WTC11 (cell line): ENCODE measurements at regions not wholly inside any gene's neighbourhood (a gene's known extent, or its start where the extent isn't known, plus 50 kb on each side); places are given as distances from the start of the nearest gene placed in this dataset.
"Not testable (repeated sequence)": the region's sequence is repeated elsewhere in the genome, so short reads cannot be mapped to it uniquely, and the experiment has no call there.

Source experiments
- ATAC-seq: fragments of 200-7000 bp; cut with Tn5 transposase; 2 replicates; pipeline ENCODE4 v1.10.0; 2021; ENCODE audit warnings: mild to moderate bottlenecking, moderate library complexity
- CTCF ChIA-PET: fragments of 300-600 bp; sonication (Branson Sonifier 250); formaldehyde crosslinking; loops from one replicate; lab custom pipeline; 2021; ENCODE audit warnings: antibody characterized with exemption; lab: Charles Lee
- POLR2A ChIA-PET: fragments of 350-600 bp; sonication (Branson Sonifier 250); formaldehyde crosslinking; loops from one replicate; lab custom pipeline; 2021; ENCODE audit warnings: antibody characterized with exemption; lab: Charles Lee
- DNase-seq: peaks from one replicate; pipeline ENCODE4 v3.0.0; 2021; ENCODE audit warnings: low spot score
- H3K27ac Mint-ChIP-seq: 2 replicates; pipeline ENCODE4 v1.8.0; 2021; ENCODE audit warnings: mixed read lengths
- H3K27me3 Mint-ChIP-seq: 2 replicates; pipeline ENCODE4 v1.8.0; 2021; ENCODE audit warnings: low read depth, mild to moderate bottlenecking, moderate library complexity, mixed read lengths
- H3K36me3 Mint-ChIP-seq: 2 replicates; pipeline ENCODE4 v1.8.0; 2021; ENCODE audit warnings: mixed read lengths
- H3K4me1 Mint-ChIP-seq: 2 replicates; pipeline ENCODE4 v1.8.0; 2022; ENCODE audit warnings: mixed read lengths
- H3K4me3 Mint-ChIP-seq: 2 replicates; pipeline ENCODE4 v1.8.0; 2021; ENCODE audit warnings: mild to moderate bottlenecking, moderate library complexity, mixed read lengths
- H3K9me3 Mint-ChIP-seq: 2 replicates; pipeline ENCODE4 v1.8.0; 2021; ENCODE audit warnings: mixed read lengths
- CDX4 ChIP-seq: fragments of 250-450 bp; sonication (Bioruptor Pico); IDR thresholded peaks from 2 replicates; pipeline ENCODE4 v1.9.0; 2021; ENCODE audit warnings: moderate library complexity, mild to moderate bottlenecking, inconsistent platforms, borderline replicate concordance
- CREB1 ChIP-seq: sonication (generic); formaldehyde crosslinking; IDR thresholded peaks from 2 replicates; pipeline ENCODE4 v1.8.0; 2023; ENCODE audit warnings: mild to moderate bottlenecking, missing genetic modification reagents
- FOXK1 ChIP-seq: sonication (generic); formaldehyde crosslinking; IDR thresholded peaks from 2 replicates; pipeline ENCODE4 v1.8.0; 2022; ENCODE audit warnings: mild to moderate bottlenecking, moderate library complexity, missing genetic modification reagents
- HMGA2 ChIP-seq: fragments of 250-450 bp; sonication (Bioruptor Pico); IDR thresholded peaks from 2 replicates; pipeline ENCODE4 v1.4.0; 2021; ENCODE audit warnings: mild to moderate bottlenecking, moderate library complexity
- IRF2 ChIP-seq: sonication (generic); formaldehyde crosslinking; IDR thresholded peaks from 2 replicates; pipeline ENCODE4 v1.8.0; 2022; ENCODE audit warnings: low read depth, missing genetic modification reagents, borderline replicate concordance
- KAT7 ChIP-seq: sonication (generic); formaldehyde crosslinking; IDR thresholded peaks from 2 replicates; pipeline ENCODE4 v1.8.1; 2023; ENCODE audit warnings: missing genetic modification reagents, mild to moderate bottlenecking, borderline replicate concordance
- MAX ChIP-seq: sonication (generic); formaldehyde crosslinking; IDR thresholded peaks from 2 replicates; pipeline ENCODE4 v1.8.0; 2022; ENCODE audit warnings: mild to moderate bottlenecking, missing genetic modification reagents
- NFYB ChIP-seq: sonication (generic); formaldehyde crosslinking; conservative IDR thresholded peaks from 2 replicates; pipeline ENCODE4 v1.8.0; 2022; ENCODE audit warnings: low read depth, missing genetic modification reagents
- NR3C1 ChIP-seq: sonication (generic); formaldehyde crosslinking; conservative IDR thresholded peaks from 2 replicates; pipeline ENCODE4 v1.8.1; 2023; ENCODE audit warnings: low read depth, mild to moderate bottlenecking, missing genetic modification reagents
- OVOL2 ChIP-seq: fragments of 250-450 bp; sonication (Bioruptor Pico); IDR thresholded peaks from 2 replicates; pipeline ENCODE4 v1.9.0; 2021; ENCODE audit warnings: mild to moderate bottlenecking, borderline replicate concordance
- PRDM15 ChIP-seq: sonication (generic); formaldehyde crosslinking; IDR thresholded peaks from 2 replicates; pipeline ENCODE4 v1.8.0; 2022; ENCODE audit warnings: missing genetic modification reagents
- PRRX2 ChIP-seq: fragments of 250-450 bp; sonication (Bioruptor Pico); IDR thresholded peaks from 2 replicates; pipeline ENCODE4 v1.8.0; 2021; ENCODE audit warnings: mild to moderate bottlenecking
- TCF7 ChIP-seq: sonication (generic); formaldehyde crosslinking; IDR thresholded peaks from 2 replicates; pipeline ENCODE4 v1.8.0; 2022; ENCODE audit warnings: mild to moderate bottlenecking, low read depth, missing genetic modification reagents, moderate library complexity
- TEAD4 ChIP-seq: sonication (generic); formaldehyde crosslinking; IDR thresholded peaks from 2 replicates; pipeline ENCODE4 v1.8.0; 2022; ENCODE audit warnings: mild to moderate bottlenecking, missing genetic modification reagents
- USF2 ChIP-seq: sonication (generic); formaldehyde crosslinking; IDR thresholded peaks from 2 replicates; pipeline ENCODE4 v1.8.1; 2023; ENCODE audit warnings: mild to moderate bottlenecking, missing genetic modification reagents, moderate library complexity
- ZBTB21 ChIP-seq: sonication (generic); formaldehyde crosslinking; IDR thresholded peaks from 2 replicates; pipeline ENCODE4 v1.8.1; 2023; ENCODE audit warnings: mild to moderate bottlenecking, missing genetic modification reagents, borderline replicate concordance
- ZBTB43 ChIP-seq: sonication (generic); formaldehyde crosslinking; IDR thresholded peaks from 2 replicates; pipeline ENCODE4 v1.8.1; 2023; ENCODE audit warnings: mild to moderate bottlenecking, missing genetic modification reagents
- ZNF121 ChIP-seq: sonication (generic); formaldehyde crosslinking; IDR thresholded peaks from 2 replicates; pipeline ENCODE4 v1.8.0; 2023; ENCODE audit warnings: missing genetic modification reagents
- ZNF219 ChIP-seq: sonication (generic); formaldehyde crosslinking; IDR thresholded peaks from 2 replicates; pipeline ENCODE4 v1.8.0; 2023; ENCODE audit warnings: missing genetic modification reagents, mild to moderate bottlenecking, borderline replicate concordance
- ZNF232 ChIP-seq: sonication (generic); formaldehyde crosslinking; IDR thresholded peaks from 2 replicates; pipeline ENCODE4 v1.8.0; 2022; ENCODE audit warnings: mild to moderate bottlenecking, missing genetic modification reagents
- ZNF263 ChIP-seq: sonication (generic); formaldehyde crosslinking; IDR thresholded peaks from 2 replicates; pipeline ENCODE4 v1.8.1; 2022; ENCODE audit warnings: low read depth, mild to moderate bottlenecking, moderate library complexity, missing genetic modification reagents
- ZNF425 ChIP-seq: fragments of 250-450 bp; sonication (Bioruptor Pico); conservative IDR thresholded peaks from 2 replicates; pipeline ENCODE4 v1.9.0; 2021; ENCODE audit warnings: mild to moderate bottlenecking

- TF ChIP-seq CDX4 (no peak), NFYB (no peak), FOXK1 (no peak), CREB1 (CRISPR knock-in tag) (no peak), ZNF263 (CRISPR knock-in tag) (no peak), OVOL2 (CRISPR knock-in tag) (no peak), ZBTB43 (no peak), ZNF219 (CRISPR knock-in tag) (no peak), USF2 (no peak), ZNF121 (CRISPR knock-in tag) (no peak), PRRX2 (no peak), TEAD4 (no peak), HMGA2 (CRISPR knock-in tag) (no peak), IRF2 (CRISPR knock-in tag) (no peak), PRDM15 (CRISPR knock-in tag) (no peak), ZNF425 (CRISPR knock-in tag) (no peak)
- ChIA-PET POLR2A (no interaction called here), CTCF (no interaction called here)
- H3K4me1 Mint-ChIP-seq, result peaks cover 6% of the 10 kb centered on the region
- H3K36me3 Mint-ChIP-seq, result no peaks in the 10 kb centered on the region
- H3K27me3 Mint-ChIP-seq, result no peaks in the 10 kb centered on the region
- peaks cover 23% of the 10 kb centered on the region for H3K9me3 Mint-ChIP-seq
- no peak for ATAC-seq
- no peak overlapping the region; the same call in 1 of the 2 replicates for H3K4me3 Mint-ChIP-seq
- H3K27ac Mint-ChIP-seq, result no peak overlapping the region
- DNase-seq, result no peak
These were observed 490.9 kb upstream of the CBLB start for GRCh38 chr3:106359692-106360091.

GRCh38 chr3:106360901-106361300, 492.1 kb upstream of the CBLB start:
- peaks cover 23% of the 10 kb centered on the region for H3K9me3 Mint-ChIP-seq
- H3K4me1 Mint-ChIP-seq, ATAC-seq, H3K27ac Mint-ChIP-seq, POLR2A ChIA-PET, DNase-seq, H3K27me3 Mint-ChIP-seq, H3K4me3 Mint-ChIP-seq, H3K36me3 Mint-ChIP-seq: not testable (repeated sequence)
- CTCF ChIA-PET, result interaction anchor here (1.0 kb wide), 1 partner anchor 246 kb away, joined by 3 read pairs; no protein-coding TSS in a partner anchor

- H3K36me3 Mint-ChIP-seq, result no peaks in the 10 kb centered on the region
- CTCF ChIA-PET, result no interaction called here
- POLR2A ChIA-PET, result no interaction called here
These were observed 495.7 kb upstream of the CBLB start for GRCh38 chr3:106364477-106364876.

More at GRCh38 chr3:106364477-106364876, 495.7 kb upstream of the CBLB start:
- Mint-ChIP-seq H3K27me3 (no peaks in the 10 kb centered on the region), H3K9me3 (peaks cover 12% of the 10 kb centered on the region), H3K4me3 (no peak overlapping the region), H3K27ac (no peak overlapping the region), H3K4me1 (no peaks in the 10 kb centered on the region)
- ATAC-seq (no peak), DNase-seq (no peak)
- TF ChIP-seq MAX (CRISPR knock-in tag) (no peak), ZNF219 (CRISPR knock-in tag) (no peak), ZBTB21 (CRISPR knock-in tag) (no peak), NR3C1 (CRISPR knock-in tag) (no peak), ZNF232 (CRISPR knock-in tag) (no peak), TCF7 (CRISPR knock-in tag) (no peak), KAT7 (CRISPR knock-in tag) (no peak)
